GM12873 (cell line): ENCODE measurements at regions not wholly inside any gene's neighbourhood (a gene's known extent, or its start where the extent isn't known, plus 50 kb on each side); places are given as distances from the start of the nearest gene placed in this dataset.

ENCODE experiments used
- CTCF ChIP-seq: IDR thresholded peaks from 2 replicates; pipeline ENCODE4 v1.5.1; 2012; ENCODE audit warnings: low read depth, mild to moderate bottlenecking, moderate library complexity, low read length, control low read depth; ENCODE audit not compliant: insufficient read depth; ENCODE audit errors: missing control alignments

- no peak for TF ChIP-seq CTCF
Measured at GRCh38 chr13:37395544-37395943, 203.0 kb downstream of the POSTN start.

GRCh38 chr13:37392389-37392788, 206.2 kb downstream of the POSTN start:
- TF ChIP-seq CTCF = no peak

DNA sequence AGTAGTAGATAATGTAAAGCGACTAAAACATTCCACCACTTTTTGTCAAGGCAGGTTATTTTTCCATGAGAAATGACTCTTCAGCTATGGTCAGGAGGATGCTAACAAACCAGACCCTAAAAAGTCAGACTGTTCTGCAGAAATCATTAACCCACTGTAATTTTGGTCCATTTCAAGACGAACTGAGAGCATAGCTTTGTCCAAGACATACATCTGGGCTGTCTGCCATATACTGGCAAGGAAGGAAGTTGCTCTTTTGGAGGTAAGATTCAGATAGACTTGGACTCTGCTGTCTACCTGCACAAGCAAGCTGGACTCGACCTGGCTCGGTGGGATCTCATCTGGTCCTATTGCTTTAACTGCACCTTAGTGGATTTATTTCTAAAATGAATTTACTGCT, 207.8 kb downstream of the POSTN start:
- no peak for TF ChIP-seq CTCF

GRCh38 chr13:37385956-37386670, 212.5 kb downstream of the POSTN start:
- TF ChIP-seq CTCF = no peak

- no peak for TF ChIP-seq CTCF
Measured at GRCh38 chr13:37385248-37385647, 213.3 kb downstream of the POSTN start.

GRCh38 chr13:37383856-37384370, 214.7 kb downstream of the POSTN start:
- no peak for TF ChIP-seq CTCF

DNA sequence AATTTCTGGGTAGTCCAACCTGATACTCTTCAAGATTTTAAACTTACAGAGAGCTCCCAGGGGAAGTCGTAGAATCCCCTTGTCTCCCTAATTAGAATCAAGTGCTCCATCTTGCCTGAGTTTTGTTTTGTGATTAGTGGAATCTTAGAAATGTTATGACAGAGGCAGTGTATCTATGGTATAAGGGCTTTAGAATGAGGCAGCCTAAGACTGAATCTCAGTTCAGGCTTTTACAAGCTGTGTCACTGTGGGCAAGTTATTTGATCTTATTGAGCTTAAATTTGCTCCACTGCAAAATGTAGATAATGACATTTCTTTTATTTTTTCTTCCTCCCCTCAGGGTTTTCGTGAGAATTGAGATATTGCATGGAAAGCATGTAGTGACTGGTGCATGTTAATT, 215.5 kb downstream of the POSTN start:
- TF ChIP-seq CTCF = no peak
